Ishikawa (cell line): ENCODE measurements at regions not wholly inside any gene's neighbourhood (a gene's known extent, or its start where the extent isn't known, plus 50 kb on each side); places are given as distances from the start of the nearest gene placed in this dataset.

Experiments used
- CEBPB ChIP-seq: IDR thresholded peaks from 2 replicates; pipeline ENCODE4 v1.6.1; 2012
- EGR1 ChIP-seq: IDR thresholded peaks from 2 replicates; pipeline ENCODE4 v1.6.1; 2012
- EP300 ChIP-seq: IDR thresholded peaks from 2 replicates; pipeline ENCODE4 v1.6.1; 2012; ENCODE audit warnings: borderline replicate concordance
- NFIC ChIP-seq: IDR thresholded peaks from 2 replicates; pipeline ENCODE4 v1.6.1; 2012
- RAD21 ChIP-seq: IDR thresholded peaks from 2 replicates; pipeline ENCODE4 v1.6.1; 2012; ENCODE audit warnings: low read depth
- ZBTB7A ChIP-seq: IDR thresholded peaks from 2 replicates; pipeline ENCODE4 v1.6.1; 2012; ENCODE audit warnings: low read depth
- TF ChIP-seq, protein P1 (sequence below): IDR thresholded peaks from 2 replicates; pipeline ENCODE4 v1.6.1; 2012

DNA sequence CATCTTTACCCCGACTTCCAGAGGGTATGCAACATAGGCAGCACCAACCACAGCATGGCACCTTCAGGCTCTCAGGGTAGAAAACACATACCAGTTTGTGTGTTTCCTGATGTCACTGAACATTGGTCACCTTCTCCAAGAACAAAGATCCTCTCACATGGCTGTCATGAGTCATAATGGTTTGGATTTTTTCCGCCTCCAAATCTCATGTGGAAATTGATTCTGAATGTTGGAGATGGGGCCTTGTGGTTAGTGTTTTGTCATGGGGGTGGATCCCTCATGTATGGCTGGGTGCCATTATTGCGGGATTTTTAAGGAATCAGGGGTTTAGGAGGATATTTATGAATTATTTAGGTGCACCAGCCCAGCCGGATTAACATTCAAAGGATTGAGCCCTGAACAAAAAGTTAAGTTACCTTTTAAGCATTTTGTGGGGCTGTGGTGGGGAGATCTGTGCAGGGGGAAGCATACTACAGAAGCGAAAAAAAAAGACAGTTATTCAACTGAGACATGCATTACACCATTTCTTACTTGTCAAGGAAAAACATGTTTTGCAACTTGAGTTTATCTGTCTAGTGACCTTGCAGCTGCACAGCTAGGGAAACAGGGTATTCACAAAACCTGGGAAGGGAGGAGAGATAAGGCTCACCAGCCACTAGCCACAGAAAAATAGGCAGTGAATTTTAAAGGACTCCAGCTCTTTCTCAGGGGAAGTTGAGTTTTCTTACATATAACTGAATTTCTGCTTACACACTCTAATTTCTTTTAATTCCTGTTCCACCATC, 774.1 kb upstream of the AUTS2 start:
- TF ChIP-seq CEBPB (no peak), RAD21 (no peak), EGR1 (no peak), ZBTB7A (no peak), NFIC (no peak), EP300 (no peak)
- TF ChIP-seq, protein P1, sequence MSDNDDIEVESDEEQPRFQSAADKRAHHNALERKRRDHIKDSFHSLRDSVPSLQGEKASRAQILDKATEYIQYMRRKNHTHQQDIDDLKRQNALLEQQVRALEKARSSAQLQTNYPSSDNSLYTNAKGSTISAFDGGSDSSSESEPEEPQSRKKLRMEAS, result no peak
